ENCODE measurements at regions not wholly inside any gene's neighbourhood (a gene's known extent, or its start where the extent isn't known, plus 50 kb on each side); places are given as distances from the start of the nearest gene placed in this dataset.
A peak's percentile ranks its signal among the peaks of the same experiment; 100 is the strongest.

- DNase-seq: no peak
These were observed 139.1 kb downstream of the KDR start for GRCh38 chr4:54986095-54986846.

GRCh38 chr4:54976682-54977081, 148.7 kb downstream of the KDR start:
- DNase-seq: no peak

- no peak for DNase-seq
These were observed 149.4 kb downstream of the KDR start for GRCh38 chr4:54976031-54976430.

GRCh38 chr4:54973784-54974183, 151.6 kb downstream of the KDR start:
- no peak for DNase-seq

GRCh38 chr4:54971474-54971950, 153.9 kb downstream of the KDR start:
- peak; percentile 31 for DNase-seq

- no peak for DNase-seq
These were observed 158.1 kb downstream of the KDR start for GRCh38 chr4:54967289-54967688.

GRCh38 chr4:54961357-54961975, 163.9 kb downstream of the KDR start:
- peak; percentile 23 for DNase-seq

- DNase-seq: no peak
These were observed 165.7 kb downstream of the KDR start for GRCh38 chr4:54959651-54960116.

- no peak for DNase-seq
These were observed 166.3 kb downstream of the KDR start for GRCh38 chr4:54959131-54959530.

GRCh38 chr4:54958236-54958635, 167.2 kb downstream of the KDR start:
- DNase-seq: no peak

GRCh38 chr4:54954656-54955388, 170.6 kb downstream of the KDR start:
- no peak for DNase-seq

GRCh38 chr4:54946741-54947140, 178.7 kb downstream of the KDR start:
- DNase-seq: no peak

GRCh38 chr4:54945838-54946237, 179.6 kb downstream of the KDR start:
- DNase-seq: no peak

GRCh38 chr4:54942721-54943120, 182.7 kb downstream of the KDR start:
- peak; percentile 34 for DNase-seq

- DNase-seq: peak; percentile 42
These were observed 183.3 kb downstream of the KDR start for GRCh38 chr4:54941994-54942552.

- peak; percentile 4 for DNase-seq
These were observed 184.2 kb downstream of the KDR start for GRCh38 chr4:54940996-54941865.

- DNase-seq: no peak
These were observed 187.9 kb downstream of the KDR start for GRCh38 chr4:54937501-54937900.

GRCh38 chr4:54933579-54933978, 191.8 kb downstream of the KDR start:
- no peak for DNase-seq

- DNase-seq: no peak
These were observed 195.2 kb downstream of the KDR start for GRCh38 chr4:54930226-54930625.

- no peak for DNase-seq
These were observed 195.9 kb downstream of the KDR start for GRCh38 chr4:54929459-54929858.

GRCh38 chr4:54924891-54925290, 200.5 kb downstream of the KDR start:
- DNase-seq: no peak

- DNase-seq: no peak
These were observed 210.1 kb downstream of the KDR start for GRCh38 chr4:54915276-54915675.
